GM12878 (cell line): ENCODE measurements at regions not wholly inside any gene's neighbourhood (a gene's known extent, or its start where the extent isn't known, plus 50 kb on each side); places are given as distances from the start of the nearest gene placed in this dataset.

Source experiments
- ATAC-seq: fragments of 200-7000 bp; cut with Tn5 transposase; 3 replicates; pipeline ENCODE4 v1.9.1; 2020; ENCODE audit warnings: mild to moderate bottlenecking, moderate library complexity
- BruUV-seq: library from RNA; stranded (reverse); fragments of 400-500 nt; replicated peaks from 2 replicates; lab custom pipeline; 2021; lab: Mats Ljungman, UMichigan
- CTCF ChIA-PET: fragments of 300-600 bp; sonication (Branson Sonifier 250); formaldehyde crosslinking; extraction: SDS; loops from one replicate; lab custom pipeline; 2021; ENCODE audit warnings: inconsistent platforms; lab: Yijun Ruan, JAX
- POLR2A ChIA-PET: fragments of 350-600 bp; formaldehyde crosslinking; extraction: SDS; loops from one replicate; lab custom pipeline; 2021; ENCODE audit warnings: inconsistent platforms; lab: Charles Lee
- RAD21 ChIA-PET: fragments of 300-600 bp; sonication (Branson Sonifier 250); formaldehyde crosslinking; loops from one replicate; lab custom pipeline; 2023; ENCODE audit warnings: antibody characterized with exemption; ENCODE audit not compliant: unreplicated experiment; lab: Charles Lee
- SMC1A ChIA-PET: fragments of 300-600 bp; sonication (Branson Sonifier 250); formaldehyde crosslinking; loops from one replicate; lab custom pipeline; 2023; ENCODE audit not compliant: unreplicated experiment, uncharacterized antibody; lab: Charles Lee
- DNase-seq: peaks from one replicate; pipeline ENCODE4 v3.0.0-alpha.2; 2011; ENCODE audit warnings: low read depth, low spot score
- FAIRE-seq: peaks from 3 replicates; lab custom pipeline; 2011; peaks lifted over from hg19 to GRCh38; lab: Jason Lieb, UNC
- H2AFZ ChIP-seq: 2 replicates; pipeline ENCODE4 v1.6.0; 2011; ENCODE audit warnings: low read depth, low read length, control low read depth; ENCODE audit not compliant: control insufficient read depth
- H3K27ac ChIP-seq: 2 replicates; pipeline ENCODE4 v1.5.1; 2011; ENCODE audit warnings: control low read depth; ENCODE audit not compliant: control insufficient read depth, insufficient read depth
- H3K27me3 ChIP-seq, 2 experiments: replicated peaks in 1 of 2; 2 replicates each; pipeline versions ENCODE4 v1.6.0 to v1.6.1; 2011; ENCODE audit warnings: low read length in 1 of 2; ENCODE audit not compliant: control insufficient read depth in 2 of 2, insufficient read depth in 2 of 2
- H3K36me3 ChIP-seq, 2 experiments: 2 replicates each; pipeline ENCODE4 v1.5.1; 2011; ENCODE audit warnings: low read length in 1 of 2; ENCODE audit not compliant: control insufficient read depth in 2 of 2, insufficient read depth in 2 of 2
- H3K4me1 ChIP-seq: 2 replicates; pipeline ENCODE4 v1.6.1; 2011; ENCODE audit warnings: mild to moderate bottlenecking, low read length, moderate library complexity, mixed read lengths; ENCODE audit not compliant: control insufficient read depth, insufficient read depth
- H3K4me2 ChIP-seq: 2 replicates; pipeline ENCODE4 v1.6.0; 2011; ENCODE audit warnings: control low read depth; ENCODE audit not compliant: control insufficient read depth, insufficient read depth
- H3K4me3 ChIP-seq: fragments of 200-600 bp; sonication (generic); 2 replicates; pipeline ENCODE4 v1.5.1; 2016
- H3K79me2 ChIP-seq: 2 replicates; pipeline ENCODE4 v1.6.0; 2011; ENCODE audit warnings: low read length; ENCODE audit not compliant: control insufficient read depth, insufficient read depth
- H3K9ac ChIP-seq: 2 replicates; pipeline ENCODE4 v1.8.0; 2011; ENCODE audit warnings: low read length, control low read depth, mixed read lengths; ENCODE audit not compliant: control insufficient read depth, insufficient read depth
- H3K9me3 ChIP-seq: replicated peaks from 3 replicates; pipeline ENCODE4 v1.5.1; 2011; ENCODE audit warnings: mild to moderate bottlenecking, low read length; ENCODE audit not compliant: control insufficient read depth, insufficient read depth
- H4K20me1 ChIP-seq: 2 replicates; pipeline ENCODE4 v1.6.0; 2011; ENCODE audit not compliant: control insufficient read depth, insufficient read depth
- ESRRA ChIP-seq: IDR thresholded peaks from 2 replicates; pipeline ENCODE4 v1.6.1; 2012; ENCODE audit warnings: mild to moderate bottlenecking, low read length, improper control_type of control experiment
- RCOR1 ChIP-seq: conservative IDR thresholded peaks from 2 replicates; pipeline ENCODE4 v1.6.1; 2012; ENCODE audit warnings: low read depth, low read length, improper control_type of control experiment
- WGBS: methylation state at CpG from one replicate; pipeline ENCODE4 v1.1.6; 2016; ENCODE audit warnings: low lambda C conversion rate; ENCODE audit not compliant: insufficient replicate concordance, insufficient coverage; ENCODE audit errors: missing lambda C conversion rate; 5-methylcytosine and 5-hydroxymethylcytosine counted together
- in situ Hi-C: fragments of 300-500 bp; cut with MboI; formaldehyde crosslinking; loops from 9 replicates; pipeline ENCODE4 v1.14.3; 2018; ENCODE audit warnings: mixed read lengths
- intact Hi-C: fragments of 100-400 bp; cut with micrococcal nuclease; formaldehyde crosslinking; loops from one replicate; pipeline ENCODE4 v1.14.2; 2022; ENCODE audit not compliant: unreplicated experiment

GRCh38 chr12:40156021-40156764 is 50.3 kb upstream of the SLC2A13 start:
- ChIA-PET RAD21 (interaction anchor here (1.0 to 8.7 kb wide), 15 partner anchors 9 to 215 kb away, joined by 3 to 72 read pairs (median 6); partner anchors contain the start of gene LRRK2), SMC1A (interaction anchor here (0.6 to 7.0 kb wide), 26 partner anchors 8 to 182 kb away, joined by 3 to 66 read pairs (median 4); no protein-coding TSS in a partner anchor), CTCF (interaction anchor here (0.8 to 3.7 kb wide), 15 partner anchors 11 to 218 kb away, joined by 3 to 12 read pairs (median 4); partner anchors contain the start of gene LRRK2), POLR2A (interaction anchor here (0.6 kb wide), 2 partner anchors 51 to 53 kb away, joined by 3 to 4 read pairs; no protein-coding TSS in a partner anchor)
- no peak for TF ChIP-seq ESRRA
- TF ChIP-seq RCOR1, result no peak
- Histone ChIP-seq H3K9ac (no peak overlapping the region), H3K4me3 (no peak overlapping the region), H3K27ac (no peak overlapping the region), H3K9me3 (no peaks in the 10 kb centered on the region; the same call in 2 of the 3 replicates), H4K20me1 (no peaks in the 10 kb centered on the region), H3K27me3 (no peaks in the 10 kb centered on the region), H3K4me2 (no peak overlapping the region), H2AFZ (no peak overlapping the region), H3K79me2 (no peaks in the 10 kb centered on the region), H3K4me1 (peaks cover 10% of the 10 kb centered on the region), H3K36me3 (no peaks in the 10 kb centered on the region)
- FAIRE-seq (no peak), DNase-seq (no peak), ATAC-seq (no peak)
- BruUV-seq, result no TSS peak
- in situ Hi-C loops, result no loop called here
- 85% methylated on average over 5 of the region's 5 CpGs for WGBS
- intact Hi-C loops, result no loop called here
